ENCODE measurements at regions not wholly inside any gene's neighbourhood (a gene's known extent, or its start where the extent isn't known, plus 50 kb on each side); places are given as distances from the start of the nearest gene placed in this dataset.

- Histone ChIP-seq H3K79me2 (no peaks in the 10 kb centered on the region), H3K9me3 (ENCODE audit: low read depth) (no peaks in the 10 kb centered on the region), H3K27ac (no peak overlapping the region), H4K20me1 (ENCODE audit: insufficient read depth, poor library complexity, severe bottlenecking) (no peaks in the 10 kb centered on the region), H3K9me2 (replicated peaks; ENCODE audit: insufficient read depth) (no peaks in the 10 kb centered on the region), H3K4me1 (ENCODE audit: insufficient read depth) (peaks cover 14% of the 10 kb centered on the region), H3K4me3 (no peak overlapping the region), H2AFZ (no peak overlapping the region), H3K36me3 (replicated peaks; ENCODE audit: insufficient read depth, low read depth) (no peaks in the 10 kb centered on the region), H3K27me3 (no peaks in the 10 kb centered on the region), H3K4me2 (no peak overlapping the region)
- 84% methylated on average over 6 of the region's 6 CpGs for WGBS (ENCODE audit: low lambda C conversion rate, missing lambda C conversion rate)
- DNase-seq (ENCODE audit: low spot score) = no peak
- TF ChIP-seq EZH2phosphoT487 (IDR thresholded peaks at IDR 0.05; ENCODE audit: low read depth, severe bottlenecking, unreplicated experiment) (no peak), CTCF (IDR thresholded peaks at IDR 0.05; ENCODE audit: poor library complexity) (no peak), EZH2 (IDR thresholded peaks at IDR 0.05; ENCODE audit: borderline replicate concordance) (no peak)
Measured at GRCh38 chr3:150072576-150072975, 101.9 kb upstream of the PFN2 start.

- Histone ChIP-seq H3K27me3 (no peaks in the 10 kb centered on the region), H3K36me3 (replicated peaks; ENCODE audit: insufficient read depth, low read depth) (no peaks in the 10 kb centered on the region), H3K9me3 (ENCODE audit: low read depth) (no peaks in the 10 kb centered on the region), H3K4me2 (no peak overlapping the region), H3K9me2 (replicated peaks; ENCODE audit: insufficient read depth) (no peaks in the 10 kb centered on the region), H3K27ac (no peak overlapping the region), H3K4me3 (no peak overlapping the region), H3K79me2 (no peaks in the 10 kb centered on the region), H4K20me1 (ENCODE audit: insufficient read depth, poor library complexity, severe bottlenecking) (no peaks in the 10 kb centered on the region), H2AFZ (no peak overlapping the region), H3K4me1 (ENCODE audit: insufficient read depth) (peaks cover 14% of the 10 kb centered on the region)
- TF ChIP-seq CTCF (IDR thresholded peaks at IDR 0.05; ENCODE audit: poor library complexity) = no peak
- TF ChIP-seq EZH2 (IDR thresholded peaks at IDR 0.05; ENCODE audit: borderline replicate concordance) = no peak
- TF ChIP-seq EZH2phosphoT487 (IDR thresholded peaks at IDR 0.05; ENCODE audit: low read depth, severe bottlenecking, unreplicated experiment) = no peak
- DNase-seq (ENCODE audit: low spot score) = no peak
- WGBS (ENCODE audit: low lambda C conversion rate, missing lambda C conversion rate) = 93% methylated on average over 4 of the region's 4 CpGs
Measured at GRCh38 chr3:150070271-150070670, 99.6 kb upstream of the PFN2 start.

- Histone ChIP-seq H3K79me2 (no peaks in the 10 kb centered on the region), H3K4me3 (no peak overlapping the region), H3K27me3 (no peaks in the 10 kb centered on the region), H3K4me2 (no peak overlapping the region), H3K27ac (no peak overlapping the region), H3K36me3 (replicated peaks; ENCODE audit: insufficient read depth, low read depth) (no peaks in the 10 kb centered on the region), H4K20me1 (ENCODE audit: insufficient read depth, poor library complexity, severe bottlenecking) (no peaks in the 10 kb centered on the region), H3K9me3 (ENCODE audit: low read depth) (no peaks in the 10 kb centered on the region), H3K9me2 (replicated peaks; ENCODE audit: insufficient read depth) (no peaks in the 10 kb centered on the region), H3K4me1 (ENCODE audit: insufficient read depth) (peaks cover 9% of the 10 kb centered on the region), H2AFZ (no peak overlapping the region)
- TF ChIP-seq EZH2 (IDR thresholded peaks at IDR 0.05; ENCODE audit: borderline replicate concordance) = no peak
- no peak for TF ChIP-seq EZH2phosphoT487 (IDR thresholded peaks at IDR 0.05; ENCODE audit: low read depth, severe bottlenecking, unreplicated experiment)
- no peak for TF ChIP-seq CTCF (IDR thresholded peaks at IDR 0.05; ENCODE audit: poor library complexity)
- no peak for DNase-seq (ENCODE audit: low spot score)
- 90% methylated on average over 1 of the region's 1 CpG for WGBS (ENCODE audit: low lambda C conversion rate, missing lambda C conversion rate)
Measured at GRCh38 chr3:150069633-150070032, 98.9 kb upstream of the PFN2 start.

DNA sequence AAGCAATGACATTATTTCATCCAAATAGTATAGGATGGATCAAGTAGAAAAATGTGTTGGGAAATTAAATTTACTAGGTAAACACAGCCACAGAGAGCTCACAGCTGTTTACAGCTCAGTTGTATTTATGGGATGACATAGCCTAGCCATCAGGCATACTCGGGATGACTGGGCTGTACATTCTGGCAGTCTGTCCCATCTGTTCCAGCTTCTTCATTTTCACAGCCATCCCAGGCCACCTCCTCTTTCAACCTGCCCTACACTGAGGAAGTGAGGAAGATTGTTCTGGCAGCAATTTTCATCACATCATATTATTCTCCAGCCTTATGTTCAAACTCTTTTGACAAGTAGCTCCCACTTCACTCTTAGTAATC is 98.4 kb upstream of the PFN2 start:
- 48% methylated on average over 1 of the region's 1 CpG for WGBS (ENCODE audit: low lambda C conversion rate, missing lambda C conversion rate)
- H3K36me3 ChIP-seq (replicated peaks; ENCODE audit: insufficient read depth, low read depth) = no peaks in the 10 kb centered on the region
- peaks cover 4% of the 10 kb centered on the region for H3K4me1 ChIP-seq (ENCODE audit: insufficient read depth)
- H3K27me3 ChIP-seq = no peaks in the 10 kb centered on the region
- no peak overlapping the region for H2AFZ ChIP-seq
- no peaks in the 10 kb centered on the region for H3K79me2 ChIP-seq
- no peak overlapping the region for H3K4me2 ChIP-seq
- no peaks in the 10 kb centered on the region for H3K9me2 ChIP-seq (replicated peaks; ENCODE audit: insufficient read depth)
- DNase-seq (ENCODE audit: low spot score) = no peak
- H3K9me3 ChIP-seq (ENCODE audit: low read depth) = no peaks in the 10 kb centered on the region
- TF ChIP-seq EZH2 (IDR thresholded peaks at IDR 0.05; ENCODE audit: borderline replicate concordance) = no peak
- TF ChIP-seq CTCF (IDR thresholded peaks at IDR 0.05; ENCODE audit: poor library complexity) = no peak
- TF ChIP-seq EZH2phosphoT487 (IDR thresholded peaks at IDR 0.05; ENCODE audit: low read depth, severe bottlenecking, unreplicated experiment) = no peak
- H3K4me3 ChIP-seq = no peak overlapping the region
- no peaks in the 10 kb centered on the region for H4K20me1 ChIP-seq (ENCODE audit: insufficient read depth, poor library complexity, severe bottlenecking)
- no peak overlapping the region for H3K27ac ChIP-seq

All from hepatocyte (in vitro differentiated cells).